Hematopoietic multipotent progenitor cell treated with erythropoietin and hydrocortisone succinate and interleukin-3 and kit ligand, for 6 days (in vitro differentiated cells): ENCODE measurements at regions not wholly inside any gene's neighbourhood (a gene's known extent, or its start where the extent isn't known, plus 50 kb on each side); places are given as distances from the start of the nearest gene placed in this dataset.
A peak's percentile ranks its signal among the peaks of the same experiment; 100 is the strongest.
"Not testable (repeated sequence)": the region's sequence is repeated elsewhere in the genome, so short reads cannot be mapped to it uniquely, and the experiment has no call there.

Experiments
- DNase-seq: peaks from one replicate; pipeline ENCODE4 v3.0.0-alpha.2; 2015

GRCh38 chr3:194869482-194870169, 183.9 kb downstream of the FAM43A start:
- no peak for DNase-seq

DNA sequence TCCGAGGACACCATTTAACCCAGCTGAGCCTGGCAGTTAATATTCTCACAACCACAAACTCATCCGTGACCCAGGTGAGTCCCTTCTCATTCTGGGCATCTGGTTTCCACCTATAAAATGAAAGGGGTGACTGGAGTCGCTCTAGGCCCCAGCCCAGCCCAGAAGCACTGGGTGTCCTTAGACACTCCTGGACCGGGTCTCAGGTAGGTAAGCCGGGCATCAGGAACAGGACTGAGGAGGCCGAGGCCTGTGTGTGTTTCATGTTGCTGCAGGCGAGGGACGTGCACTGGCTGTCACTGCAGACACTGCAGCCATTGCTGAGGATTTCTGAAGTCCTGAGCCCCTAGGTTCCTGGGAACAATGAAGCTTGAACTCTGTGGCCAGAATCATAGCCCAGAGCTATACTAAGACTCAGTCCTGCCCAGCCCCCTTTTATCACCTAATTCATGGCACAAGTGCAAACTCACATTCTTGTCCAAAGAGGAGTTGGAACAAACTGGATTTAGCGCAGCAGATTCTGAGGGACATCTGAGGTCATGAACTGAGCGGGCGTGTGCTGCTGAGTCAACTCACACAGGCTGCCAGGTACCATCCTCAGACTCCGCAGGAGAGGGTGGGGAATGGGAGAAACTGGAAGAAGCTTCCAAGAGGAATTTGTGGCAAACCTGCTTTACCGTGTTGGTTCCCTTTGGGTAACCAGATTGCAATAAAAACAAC, 184.9 kb downstream of the FAM43A start:
- DNase-seq, result no peak

DNA sequence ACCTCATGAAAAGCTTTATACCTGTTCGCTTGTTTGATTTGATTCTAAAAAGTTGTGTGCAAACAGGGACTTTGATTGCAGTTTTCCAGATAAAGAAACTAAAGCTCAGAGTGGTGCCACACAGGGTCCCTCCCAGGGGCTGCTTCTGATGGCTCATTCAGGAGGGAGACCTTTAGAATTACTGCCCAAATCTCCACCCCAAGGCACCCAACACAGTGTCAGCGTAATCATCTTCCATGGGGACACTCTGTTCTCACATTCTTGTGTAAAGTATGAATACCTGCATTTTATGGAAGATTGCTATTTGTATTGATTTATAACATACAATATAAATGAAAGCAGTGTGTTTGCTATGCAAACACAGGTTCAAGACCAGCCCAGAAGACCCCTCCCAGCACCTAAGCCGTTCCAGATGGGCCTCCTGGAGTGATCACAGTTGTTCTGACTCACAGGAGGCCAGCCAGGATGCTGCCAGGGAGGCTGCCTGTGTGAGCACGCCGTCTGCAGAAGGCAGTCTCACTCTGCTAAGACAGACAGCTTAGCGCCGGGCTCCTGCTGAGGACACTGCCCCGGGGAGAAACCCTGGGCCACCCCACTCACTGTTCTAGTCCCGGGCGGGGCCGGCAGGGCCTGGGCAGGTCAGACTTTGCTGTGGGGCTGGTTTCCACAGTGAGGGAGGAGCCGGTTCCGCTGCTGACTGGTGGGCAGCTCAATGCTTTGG, 185.6 kb downstream of the FAM43A start:
- no peak for DNase-seq

DNA sequence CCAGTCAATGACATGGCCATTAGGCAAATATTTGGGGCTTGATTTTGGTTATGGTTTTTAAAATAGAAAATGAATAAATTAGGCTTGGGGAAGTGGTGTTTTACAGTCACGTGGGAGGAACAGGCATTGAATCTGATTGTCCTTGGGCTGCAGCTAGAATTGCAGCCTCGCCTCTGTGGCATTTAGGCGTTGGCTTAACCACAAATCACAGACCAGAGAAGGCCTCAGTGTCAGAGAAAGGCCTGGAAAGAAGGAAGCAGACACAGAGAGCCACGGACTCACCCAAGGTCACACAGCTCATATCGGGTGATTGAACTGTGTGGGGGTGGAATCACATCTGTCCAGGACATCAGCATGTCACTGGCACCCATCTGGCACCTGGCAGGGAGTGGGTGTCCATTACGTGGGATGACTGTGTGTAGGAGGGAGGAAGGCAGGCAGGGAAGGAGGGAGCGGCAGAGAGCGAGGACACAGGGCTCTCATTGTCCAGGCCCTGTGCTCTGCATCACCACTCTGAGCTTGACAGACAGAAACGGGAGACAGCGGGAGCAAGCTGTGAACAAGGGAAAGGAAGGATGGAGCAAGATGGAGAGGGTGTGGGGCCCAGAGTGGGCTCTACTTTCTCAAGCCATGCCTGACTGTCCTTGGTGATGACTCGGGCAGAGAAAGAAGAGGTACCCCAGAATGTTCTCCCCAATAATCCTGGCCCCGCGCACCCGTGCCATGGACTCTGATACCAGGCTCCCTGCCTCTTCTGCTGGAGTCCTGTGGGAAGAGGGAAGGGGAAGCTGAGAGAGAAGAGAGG, 186.4 kb downstream of the FAM43A start:
- peak; percentile 48 for DNase-seq

DNA sequence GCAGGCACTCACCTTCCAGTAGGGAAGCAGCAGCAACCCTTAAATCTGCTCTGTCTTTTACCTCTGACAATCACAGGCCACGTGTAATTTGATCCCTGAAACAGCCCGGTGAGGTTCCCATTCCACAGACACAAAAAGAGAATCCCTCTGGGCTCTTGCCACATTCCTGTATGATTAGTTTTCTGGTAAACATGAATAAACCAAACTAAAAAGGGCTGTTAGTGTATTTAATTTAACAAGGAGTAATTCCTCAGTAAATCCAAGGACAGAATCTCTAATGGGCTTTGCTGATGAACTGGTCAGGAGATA, 186.9 kb downstream of the FAM43A start:
- no peak for DNase-seq

DNA sequence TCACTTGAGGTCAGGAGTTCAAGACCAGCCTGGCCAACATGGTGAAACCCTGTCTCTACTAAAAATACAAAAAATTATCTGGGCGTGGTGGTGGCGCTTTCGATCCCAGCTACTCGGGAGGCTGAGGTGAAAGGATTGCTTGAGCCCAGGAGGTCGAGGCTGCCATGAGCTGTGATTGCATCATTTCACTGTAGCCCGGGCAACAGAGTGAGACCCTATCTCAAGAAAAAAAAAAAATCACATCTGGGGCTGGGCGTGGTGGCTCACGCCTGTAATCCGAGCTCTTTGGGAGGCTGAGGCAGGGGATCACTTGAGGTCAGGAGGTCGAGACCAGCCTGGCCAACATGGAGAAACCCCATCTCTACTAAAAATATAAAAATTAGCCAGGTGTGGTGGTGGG, 187.8 kb downstream of the FAM43A start:
- DNase-seq, result not testable (repeated sequence)

DNA sequence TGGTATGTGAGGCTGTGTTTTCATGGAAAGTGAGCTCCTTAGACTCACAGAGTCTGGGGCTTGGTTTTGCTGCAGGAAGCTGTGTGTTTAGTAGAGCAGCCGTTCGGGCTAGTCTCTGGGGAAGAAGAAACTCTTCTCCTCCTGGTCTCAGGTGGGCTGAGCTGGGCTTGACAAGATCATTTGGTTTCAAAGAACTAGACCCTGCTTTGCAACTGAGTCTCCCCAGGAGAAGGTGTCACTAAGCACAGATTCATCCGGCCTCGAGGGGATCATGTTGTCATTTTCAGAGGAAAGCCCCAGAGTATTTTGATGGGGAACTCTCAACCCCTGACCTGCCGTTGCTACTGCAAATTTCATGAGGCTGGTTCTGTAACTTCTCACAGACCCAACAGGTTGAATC, 188.5 kb downstream of the FAM43A start:
- DNase-seq, result no peak

DNA sequence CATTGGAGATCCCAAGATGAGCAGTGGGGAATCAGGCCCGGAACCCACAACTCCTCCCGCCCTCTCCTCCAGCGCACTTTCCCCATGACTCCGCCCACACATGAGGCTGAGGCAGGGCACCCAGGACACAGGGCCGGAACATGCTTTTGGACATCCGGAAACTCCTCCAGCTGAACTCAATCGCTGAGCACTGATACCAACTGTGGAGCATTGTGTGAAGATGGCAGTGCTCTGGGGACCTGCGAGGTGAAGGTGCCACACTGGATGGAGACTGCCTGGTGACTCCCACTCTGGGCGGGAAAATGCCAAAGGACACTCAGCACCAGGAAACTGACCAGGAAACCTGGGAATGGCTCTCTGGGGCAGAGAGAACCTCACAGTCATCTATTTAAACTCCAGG, 189.1 kb downstream of the FAM43A start:
- DNase-seq, result no peak

DNA sequence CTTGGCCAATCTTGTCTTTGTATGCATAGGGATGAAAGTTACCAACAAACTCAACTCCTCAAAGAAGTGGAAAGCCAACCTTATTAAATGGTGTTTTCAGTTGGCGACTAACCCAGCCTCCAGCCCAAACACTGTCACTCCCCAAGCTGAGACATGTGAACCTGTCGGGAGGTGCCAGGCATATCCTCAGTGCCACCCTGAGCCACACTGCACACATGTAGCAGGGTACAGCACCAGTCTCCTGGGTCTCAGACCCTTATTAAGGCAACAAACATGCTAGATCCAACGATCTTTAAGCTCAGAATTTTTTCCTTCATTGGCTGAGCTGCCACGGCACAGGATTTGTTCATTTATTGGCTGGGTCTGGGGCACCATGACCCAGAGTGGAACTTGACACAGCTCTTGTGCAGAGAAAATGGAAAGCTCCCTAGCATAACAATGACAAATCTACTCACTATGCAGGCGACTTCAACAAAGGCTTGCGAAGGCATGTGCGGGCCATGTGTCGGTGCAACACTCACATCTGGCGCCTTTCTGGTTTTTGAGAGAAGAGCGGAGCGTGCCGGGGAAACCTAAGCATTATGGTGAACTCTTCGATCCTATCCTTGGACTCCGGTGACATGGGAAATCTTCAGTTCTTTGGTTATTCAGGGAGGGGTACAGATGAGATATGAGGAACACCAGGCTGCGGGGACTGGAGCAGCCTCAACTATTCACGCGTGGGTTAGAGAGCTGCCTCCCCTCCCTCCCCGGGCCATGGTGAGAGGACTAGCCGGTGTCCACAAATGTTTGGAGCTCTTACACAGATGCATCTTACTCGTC, 190.1 kb downstream of the FAM43A start:
- no peak for DNase-seq

- no peak for DNase-seq
Measured at GRCh38 chr3:194876403-194877095, 190.9 kb downstream of the FAM43A start.

- DNase-seq, result no peak
Measured at GRCh38 chr3:194877291-194878119, 191.8 kb downstream of the FAM43A start.

GRCh38 chr3:194879126-194879877, 193.6 kb downstream of the FAM43A start:
- DNase-seq, result peak; percentile 28

GRCh38 chr3:194879991-194880939, 194.6 kb downstream of the FAM43A start:
- peak; percentile 31 for DNase-seq

DNA sequence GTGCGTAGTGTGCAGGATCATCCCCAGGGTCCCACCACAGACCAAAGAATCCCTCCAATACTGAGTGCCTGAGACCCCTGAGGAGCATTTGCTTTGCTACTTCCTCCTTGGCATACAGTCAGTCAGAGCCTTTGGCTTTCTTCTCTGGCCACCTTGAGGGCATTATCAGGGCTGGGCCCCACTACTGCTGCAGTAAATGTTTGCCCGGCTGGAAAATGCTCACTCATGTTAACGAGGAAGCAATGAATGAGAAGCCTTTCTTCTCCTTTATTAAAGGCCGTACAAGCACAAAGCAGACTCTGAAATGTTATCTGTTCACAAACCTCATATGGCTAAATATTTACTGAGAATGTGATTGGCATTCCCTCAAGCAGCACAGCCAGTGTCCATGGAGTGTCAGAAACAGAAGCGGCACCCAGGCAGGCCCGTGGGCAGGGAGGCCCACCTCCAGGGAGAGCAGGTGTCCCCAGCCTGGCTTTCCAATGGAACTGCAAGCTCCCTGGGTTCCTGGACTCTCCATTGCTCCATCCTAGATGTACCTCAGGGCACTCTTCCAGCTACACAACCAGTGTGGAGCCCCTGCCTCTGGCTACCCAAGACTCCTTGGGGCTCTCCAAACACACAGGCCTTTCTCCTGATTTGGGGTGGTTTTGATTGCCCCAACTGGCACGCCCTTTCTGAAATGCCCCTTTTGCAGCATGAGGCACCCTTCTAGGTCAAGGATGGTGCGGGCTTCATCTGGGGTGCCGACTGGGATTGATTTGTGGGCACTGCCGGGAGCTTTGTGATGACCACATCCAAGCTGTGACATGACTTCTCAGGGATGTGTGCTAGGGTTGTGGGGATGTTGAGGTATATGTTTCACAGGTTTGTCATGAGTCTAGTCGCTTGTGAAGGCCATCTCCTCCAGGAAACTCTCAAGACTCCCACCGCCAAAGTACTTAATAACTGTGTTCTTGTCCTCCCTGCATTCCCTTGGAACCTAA, 195.6 kb downstream of the FAM43A start:
- peak; percentile 70 for DNase-seq

DNA sequence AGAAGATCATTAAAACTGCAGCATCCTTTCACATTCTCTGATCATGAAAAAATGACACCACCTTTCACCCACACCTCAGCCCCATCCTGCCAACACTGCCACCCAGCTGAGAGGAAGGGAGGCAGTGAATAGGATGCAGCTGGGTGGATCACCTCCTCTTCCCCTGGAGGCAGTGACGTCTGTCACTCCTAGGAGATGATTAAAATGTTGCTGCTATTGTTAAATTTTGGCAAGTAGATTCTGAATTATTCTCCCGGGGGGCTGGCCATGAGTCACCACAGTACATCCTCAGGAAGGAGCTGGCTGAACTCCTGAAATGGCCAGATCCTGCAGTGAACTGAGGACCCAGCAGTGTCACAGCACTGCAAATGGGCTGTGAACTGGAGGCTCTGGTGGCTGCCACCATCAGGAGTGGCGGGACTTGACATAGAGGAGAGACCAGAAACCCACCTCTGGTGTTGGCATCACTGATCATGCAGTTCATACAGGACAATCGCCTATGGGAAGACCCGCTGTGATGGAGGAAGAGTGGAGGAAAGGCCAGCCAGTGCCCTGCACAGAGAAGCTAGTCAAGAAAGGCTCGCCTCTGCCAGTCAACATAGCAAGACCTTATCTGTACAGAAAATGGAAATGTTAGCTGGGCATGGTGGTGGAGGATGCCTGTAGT, 199.1 kb downstream of the FAM43A start:
- DNase-seq, result no peak

GRCh38 chr3:194885766-194886165, 200.1 kb downstream of the FAM43A start:
- no peak for DNase-seq

GRCh38 chr3:194886836-194887235, 201.2 kb downstream of the FAM43A start:
- no peak for DNase-seq
